Spinal cord (tissue), 9 donors: ENCODE measurements at regions not wholly inside any gene's neighbourhood (a gene's known extent, or its start where the extent isn't known, plus 50 kb on each side); places are given as distances from the start of the nearest gene placed in this dataset.
A peak's percentile ranks its signal among the peaks of the same experiment; 100 is the strongest.

Source experiments
- DNase-seq, 6 donors: peaks; one replicate each; pipeline versions ENCODE4 v3.0.0 to v3.0.0-alpha.2; 2013 to 2015; ENCODE audit warnings: low spot score in 6 of 6, low read depth in 4 of 6
- H3K27ac ChIP-seq: one replicate; pipeline ENCODE4 v1.5.1; 2013; ENCODE audit warnings: low read depth, low read length, control low read depth
- H3K27me3 ChIP-seq: one replicate; pipeline ENCODE4 v1.6.1; 2013; ENCODE audit warnings: low read length; ENCODE audit not compliant: control insufficient read depth, insufficient read depth
- H3K36me3 ChIP-seq: one replicate; pipeline ENCODE4 v1.6.1; 2013; ENCODE audit warnings: low read length; ENCODE audit not compliant: control insufficient read depth, insufficient read depth
- H3K4me1 ChIP-seq: one replicate; pipeline ENCODE4 v1.6.1; 2013; ENCODE audit warnings: low read length; ENCODE audit not compliant: control insufficient read depth, insufficient read depth
- H3K4me3 ChIP-seq: one replicate; pipeline ENCODE4 v1.5.1; 2013; ENCODE audit warnings: low read depth, low read length, control low read depth
- H3K9me3 ChIP-seq: one replicate; pipeline ENCODE4 v1.6.1; 2013; ENCODE audit warnings: low read length; ENCODE audit not compliant: control insufficient read depth, insufficient read depth
- whole genome bisulfite sequencing: methylation state at CpG from one replicate; pipeline ENCODE4 v1.1.5; 2013; ENCODE audit warnings: missing lambda C conversion rate; ENCODE audit not compliant: insufficient coverage; 5-methylcytosine and 5-hydroxymethylcytosine counted together
- donor health status: healthy.

GRCh38 chr7:42714356-42714755, 197.5 kb downstream of the C7orf25 start:
- no peak for DNase-seq
- Histone ChIP-seq H3K27me3 (no peaks in the 10 kb centered on the region), H3K27ac (no peak overlapping the region), H3K4me1 (no peaks in the 10 kb centered on the region), H3K9me3 (peaks cover 4% of the 10 kb centered on the region), H3K4me3 (no peak overlapping the region), H3K36me3 (no peaks in the 10 kb centered on the region)
- 78% methylated on average over 2 of the region's 2 CpGs for WGBS

GRCh38 chr7:42709284-42709683, 202.6 kb downstream of the C7orf25 start:
- DNase-seq = no peak
- 80% methylated on average over 2 of the region's 3 CpGs for WGBS

GRCh38 chr7:42704710-42705109, 207.2 kb downstream of the C7orf25 start:
- H3K4me1 ChIP-seq = no peaks in the 10 kb centered on the region
- WGBS = 88% methylated on average over 1 of the region's 2 CpGs

More at GRCh38 chr7:42709284-42709683, 202.6 kb downstream of the C7orf25 start:
- H3K4me1 ChIP-seq = no peaks in the 10 kb centered on the region
- H3K4me3 ChIP-seq = no peak overlapping the region
- H3K27me3 ChIP-seq = no peaks in the 10 kb centered on the region
- H3K27ac ChIP-seq = no peak overlapping the region
- H3K36me3 ChIP-seq = no peaks in the 10 kb centered on the region
- peaks cover 4% of the 10 kb centered on the region for H3K9me3 ChIP-seq

GRCh38 chr7:42702647-42703046, 209.2 kb downstream of the C7orf25 start:
- no peak overlapping the region for H3K4me3 ChIP-seq
- no peaks in the 10 kb centered on the region for H3K27me3 ChIP-seq
- H3K9me3 ChIP-seq = no peaks in the 10 kb centered on the region
- WGBS = 33% methylated on average over 1 of the region's 1 CpG
- H3K4me1 ChIP-seq = no peaks in the 10 kb centered on the region
- H3K27ac ChIP-seq = no peak overlapping the region
- no peaks in the 10 kb centered on the region for H3K36me3 ChIP-seq
- DNase-seq = no peak

More at GRCh38 chr7:42704710-42705109, 207.2 kb downstream of the C7orf25 start:
- Histone ChIP-seq H3K27ac (no peak overlapping the region), H3K27me3 (no peaks in the 10 kb centered on the region), H3K4me3 (no peak overlapping the region), H3K9me3 (no peaks in the 10 kb centered on the region), H3K36me3 (no peaks in the 10 kb centered on the region)
- DNase-seq = no peak

- Histone ChIP-seq H3K9me3 (no peaks in the 10 kb centered on the region), H3K27ac (no peak overlapping the region), H3K36me3 (no peaks in the 10 kb centered on the region), H3K4me1 (no peaks in the 10 kb centered on the region), H3K27me3 (no peaks in the 10 kb centered on the region), H3K4me3 (no peak overlapping the region)
- 83% methylated on average over 3 of the region's 6 CpGs for WGBS
- DNase-seq = peak in 2 of 6 donors; percentile 16 to 42
These were observed 211.2 kb downstream of the C7orf25 start for GRCh38 chr7:42700406-42701327.

GRCh38 chr7:42699380-42700178, 212.3 kb downstream of the C7orf25 start:
- Histone ChIP-seq H3K9me3 (no peaks in the 10 kb centered on the region), H3K4me1 (no peaks in the 10 kb centered on the region), H3K4me3 (no peak overlapping the region), H3K36me3 (no peaks in the 10 kb centered on the region), H3K27me3 (no peaks in the 10 kb centered on the region), H3K27ac (no peak overlapping the region)
- WGBS = 60% methylated on average over 7 of the region's 11 CpGs
- DNase-seq = no peak

- Histone ChIP-seq H3K9me3 (no peaks in the 10 kb centered on the region), H3K27ac (no peak overlapping the region), H3K36me3 (no peaks in the 10 kb centered on the region), H3K27me3 (no peaks in the 10 kb centered on the region), H3K4me1 (no peaks in the 10 kb centered on the region), H3K4me3 (no peak overlapping the region)
- WGBS = no CpG with 5 or more reads among the region's 7 CpGs
- DNase-seq = peak in 1 of 6 donors; percentile 56
These were observed 213.1 kb downstream of the C7orf25 start for GRCh38 chr7:42698600-42699374.

GRCh38 chr7:42694894-42695507, 216.9 kb downstream of the C7orf25 start:
- Histone ChIP-seq H3K27me3 (no peaks in the 10 kb centered on the region), H3K36me3 (no peaks in the 10 kb centered on the region), H3K4me3 (no peak overlapping the region), H3K9me3 (no peaks in the 10 kb centered on the region), H3K4me1 (no peaks in the 10 kb centered on the region), H3K27ac (no peak overlapping the region)
- WGBS = 39% methylated on average over 5 of the region's 6 CpGs
- DNase-seq = peak in 4 of 6 donors; percentile 26 to 83 (median 65)

GRCh38 chr7:42693722-42694121, 218.1 kb downstream of the C7orf25 start:
- Histone ChIP-seq H3K27ac (no peak overlapping the region), H3K4me3 (no peak overlapping the region), H3K4me1 (no peaks in the 10 kb centered on the region), H3K27me3 (no peaks in the 10 kb centered on the region), H3K36me3 (no peaks in the 10 kb centered on the region), H3K9me3 (no peaks in the 10 kb centered on the region)
- no peak for DNase-seq
- 91% methylated on average over 5 of the region's 5 CpGs for WGBS
